ENCODE measurements at regions not wholly inside any gene's neighbourhood (a gene's known extent, or its start where the extent isn't known, plus 50 kb on each side); places are given as distances from the start of the nearest gene placed in this dataset.

- TF ChIP-seq POLR2A (IDR thresholded peaks at IDR 0.05; ENCODE audit: extremely low read depth, insufficient read length) (no peak), CTCF (IDR thresholded peaks at IDR 0.05; ENCODE audit: low read depth, low read length) (no peak), MYC (IDR thresholded peaks at IDR 0.05; ENCODE audit: low read depth, low read length) (no peak)
- TF ChIP-seq, protein P1, sequence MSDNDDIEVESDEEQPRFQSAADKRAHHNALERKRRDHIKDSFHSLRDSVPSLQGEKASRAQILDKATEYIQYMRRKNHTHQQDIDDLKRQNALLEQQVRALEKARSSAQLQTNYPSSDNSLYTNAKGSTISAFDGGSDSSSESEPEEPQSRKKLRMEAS (IDR thresholded peaks at IDR 0.05; ENCODE audit: low read depth, low read length) = no peak
- DNase-seq (ENCODE audit: low read depth) = no peak
- no peak overlapping the region for H3K4me3 ChIP-seq (ENCODE audit: low read depth, low read length)
These were observed 161.4 kb upstream of the PREP start for GRCh38 chr6:105564121-105564902.

- no peak for DNase-seq (ENCODE audit: low read depth)
These were observed 159.1 kb upstream of the PREP start for GRCh38 chr6:105562027-105562426.

DNA sequence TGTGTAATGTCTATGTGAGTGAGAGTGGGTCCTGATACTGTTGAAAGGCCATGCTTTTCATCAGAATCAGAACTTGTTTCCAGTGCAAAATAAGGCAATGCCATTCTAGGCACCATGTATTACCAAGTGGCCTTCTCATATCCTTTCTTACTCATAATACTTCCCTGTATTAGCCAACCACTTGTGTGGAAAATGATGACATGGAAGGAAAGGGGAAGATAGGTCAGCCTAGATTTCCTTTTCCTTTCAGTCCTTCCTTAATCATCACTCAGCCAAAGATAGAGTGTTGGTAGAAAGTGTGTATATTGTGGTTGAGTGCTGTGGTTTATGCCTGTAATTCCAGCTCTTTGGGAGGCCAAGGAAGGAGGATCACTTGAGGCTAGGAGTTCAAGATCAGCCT, 158.6 kb upstream of the PREP start:
- no peak for DNase-seq (ENCODE audit: low read depth)
- TF ChIP-seq CTCF (IDR thresholded peaks at IDR 0.05; ENCODE audit: low read depth, low read length) = no peak
- TF ChIP-seq POLR2A (IDR thresholded peaks at IDR 0.05; ENCODE audit: extremely low read depth, insufficient read length) = no peak
- TF ChIP-seq, protein P1 (IDR thresholded peaks at IDR 0.05; ENCODE audit: low read depth, low read length) = no peak
- TF ChIP-seq MYC (IDR thresholded peaks at IDR 0.05; ENCODE audit: low read depth, low read length) = no peak

More at GRCh38 chr6:105562027-105562426, 159.1 kb upstream of the PREP start:
- no peak overlapping the region for H3K4me3 ChIP-seq (ENCODE audit: low read depth, low read length)
- TF ChIP-seq, protein P1 (IDR thresholded peaks at IDR 0.05; ENCODE audit: low read depth, low read length) = no peak
- TF ChIP-seq POLR2A (IDR thresholded peaks at IDR 0.05; ENCODE audit: extremely low read depth, insufficient read length) (no peak), CTCF (IDR thresholded peaks at IDR 0.05; ENCODE audit: low read depth, low read length) (no peak), MYC (IDR thresholded peaks at IDR 0.05; ENCODE audit: low read depth, low read length) (no peak)

GRCh38 chr6:105560611-105561066, 157.8 kb upstream of the PREP start:
- TF ChIP-seq MYC (IDR thresholded peaks at IDR 0.05; ENCODE audit: low read depth, low read length) (no peak), CTCF (IDR thresholded peaks at IDR 0.05; ENCODE audit: low read depth, low read length) (no peak), POLR2A (IDR thresholded peaks at IDR 0.05; ENCODE audit: extremely low read depth, insufficient read length) (no peak)
- TF ChIP-seq, protein P1 (IDR thresholded peaks at IDR 0.05; ENCODE audit: low read depth, low read length) = no peak
- no peak overlapping the region for H3K4me3 ChIP-seq (ENCODE audit: low read depth, low read length)
- DNase-seq (ENCODE audit: low read depth) = no peak

More for the DNA sequence above, 158.6 kb upstream of the PREP start:
- no peak overlapping the region for H3K4me3 ChIP-seq (ENCODE audit: low read depth, low read length)

DNA sequence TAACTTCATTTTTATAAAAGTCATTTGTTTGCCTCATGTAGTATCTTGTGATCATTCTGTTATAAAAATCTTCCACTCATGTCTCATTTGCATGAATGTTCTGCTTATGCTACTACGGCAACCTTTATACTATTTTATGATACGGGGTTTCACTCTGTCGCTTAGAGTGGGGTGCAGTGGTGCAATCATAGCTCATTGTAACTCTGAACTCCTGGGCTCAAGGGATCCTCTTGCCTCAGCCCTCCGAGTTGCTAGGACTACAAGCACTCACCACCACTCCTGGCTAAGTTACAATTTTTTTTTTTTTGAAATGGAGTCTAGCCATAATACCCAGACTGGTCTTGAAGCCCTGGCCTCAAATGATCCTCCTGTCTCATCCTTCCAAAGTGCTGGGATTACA, 154.4 kb upstream of the PREP start:
- H3K4me3 ChIP-seq (ENCODE audit: low read depth, low read length) = no peak overlapping the region
- DNase-seq (ENCODE audit: low read depth) = no peak
- no peak for TF ChIP-seq MYC (IDR thresholded peaks at IDR 0.05; ENCODE audit: low read depth, low read length)
- TF ChIP-seq CTCF (IDR thresholded peaks at IDR 0.05; ENCODE audit: low read depth, low read length) = no peak
- TF ChIP-seq POLR2A (IDR thresholded peaks at IDR 0.05; ENCODE audit: extremely low read depth, insufficient read length) = no peak
- TF ChIP-seq, protein P1 (IDR thresholded peaks at IDR 0.05; ENCODE audit: low read depth, low read length) = no peak
